ENCODE measurements at regions not wholly inside any gene's neighbourhood (a gene's known extent, or its start where the extent isn't known, plus 50 kb on each side); places are given as distances from the start of the nearest gene placed in this dataset.
A peak's percentile ranks its signal among the peaks of the same experiment; 100 is the strongest.
"Not testable (repeated sequence)": the region's sequence is repeated elsewhere in the genome, so short reads cannot be mapped to it uniquely, and the experiment has no call there.

DNA sequence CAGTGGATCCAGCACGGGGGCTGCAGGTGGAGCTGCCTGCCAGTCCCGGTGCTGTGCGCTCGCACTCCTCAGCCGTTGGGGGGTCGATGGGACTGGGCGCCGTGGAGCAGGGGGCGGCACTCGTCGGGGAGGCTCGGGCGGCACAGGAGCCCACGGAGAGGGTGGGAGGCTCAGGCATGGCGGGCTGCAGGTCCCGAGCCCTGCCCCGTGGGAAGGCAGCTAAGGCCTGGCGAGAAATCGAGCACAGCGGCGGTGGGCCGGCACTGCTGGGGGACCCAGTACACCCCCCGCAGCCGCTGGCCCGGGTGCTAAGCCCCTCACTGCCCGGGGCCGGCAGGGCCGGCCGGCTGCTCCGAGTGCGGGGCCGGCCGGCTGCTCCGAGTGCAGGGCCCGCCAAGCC is 52.3 kb upstream of the MARK1 start:
- DNase-seq (ENCODE audit: low spot score), result not testable (repeated sequence)

GRCh38 chr1:220475141-220475540 is 52.8 kb upstream of the MARK1 start:
- not testable (repeated sequence) for DNase-seq (ENCODE audit: low spot score)

GRCh38 chr1:220473440-220473839 is 54.5 kb upstream of the MARK1 start:
- DNase-seq (ENCODE audit: low spot score), result no peak

DNA sequence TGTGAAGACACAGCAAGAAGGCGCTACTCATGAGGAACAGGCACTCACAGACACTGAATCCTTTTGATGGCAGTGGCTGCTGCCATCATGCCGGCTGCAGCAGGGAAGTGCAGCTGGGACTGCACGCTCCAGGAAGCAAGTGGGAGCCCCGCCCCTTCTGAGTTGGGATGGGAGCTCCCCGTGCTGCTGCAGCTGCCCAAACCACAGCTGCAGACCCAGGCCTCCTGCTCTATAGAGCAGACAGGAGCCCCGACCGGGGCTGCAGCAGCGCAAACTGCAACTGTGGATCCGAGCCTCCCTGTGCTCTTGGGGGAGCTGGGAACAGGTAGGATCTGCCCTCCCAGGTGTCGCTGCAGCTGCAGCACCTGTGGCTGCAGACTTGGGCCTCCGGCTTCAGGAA is 65.2 kb upstream of the MARK1 start:
- no peak for DNase-seq (ENCODE audit: low spot score)

DNA sequence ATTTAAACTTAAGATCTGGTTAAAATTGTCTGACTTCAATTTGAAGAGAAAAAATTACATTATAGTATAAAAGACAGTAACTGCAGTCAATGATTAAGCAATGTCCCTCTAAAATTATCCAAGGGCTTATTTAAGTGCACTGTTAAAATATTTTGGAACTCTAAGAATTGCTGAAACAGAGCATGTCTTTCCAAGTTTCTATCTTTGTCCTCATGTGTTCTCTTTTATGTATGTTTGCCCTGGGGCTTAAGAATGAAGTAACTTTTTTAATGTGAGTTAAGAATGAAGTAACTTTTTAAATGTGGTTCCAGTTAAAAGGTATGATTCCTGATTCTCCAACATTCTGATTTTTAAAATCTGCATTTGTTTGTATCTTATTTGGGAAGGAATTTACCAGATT is 69.0 kb upstream of the MARK1 start:
- no peak for DNase-seq (ENCODE audit: low spot score)

DNA sequence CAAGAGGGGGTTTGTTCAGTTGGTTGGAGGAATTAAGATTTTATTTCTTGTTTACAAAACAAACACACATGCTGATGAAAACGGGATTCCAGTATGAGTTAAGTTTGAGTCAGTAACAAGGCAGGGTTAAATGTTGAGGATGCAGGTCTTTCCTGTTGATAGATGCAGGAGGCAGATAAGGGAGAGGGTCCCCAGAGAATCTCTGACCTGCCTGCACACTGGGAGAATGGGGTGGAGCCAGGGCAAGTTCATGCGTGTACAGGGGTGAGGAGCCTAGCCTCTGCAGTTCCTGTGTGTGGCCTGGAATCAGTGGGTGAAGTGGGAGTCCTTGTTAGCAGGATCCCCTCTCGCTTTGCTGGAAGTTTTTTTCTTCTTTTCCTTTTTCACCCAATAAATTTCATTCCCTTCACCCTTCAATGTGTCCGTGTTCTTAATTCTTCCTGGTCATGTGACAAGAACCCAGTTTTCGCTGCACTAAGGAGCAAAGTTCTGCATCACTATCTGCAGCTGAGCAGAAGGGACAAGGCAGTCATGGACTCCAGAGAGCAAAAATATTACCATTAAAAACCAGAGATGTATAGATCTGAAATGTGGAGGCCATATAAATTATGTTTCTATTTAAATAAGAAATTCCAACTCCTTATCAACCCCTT is 69.9 kb upstream of the MARK1 start:
- no peak for DNase-seq (ENCODE audit: low spot score)

DNA sequence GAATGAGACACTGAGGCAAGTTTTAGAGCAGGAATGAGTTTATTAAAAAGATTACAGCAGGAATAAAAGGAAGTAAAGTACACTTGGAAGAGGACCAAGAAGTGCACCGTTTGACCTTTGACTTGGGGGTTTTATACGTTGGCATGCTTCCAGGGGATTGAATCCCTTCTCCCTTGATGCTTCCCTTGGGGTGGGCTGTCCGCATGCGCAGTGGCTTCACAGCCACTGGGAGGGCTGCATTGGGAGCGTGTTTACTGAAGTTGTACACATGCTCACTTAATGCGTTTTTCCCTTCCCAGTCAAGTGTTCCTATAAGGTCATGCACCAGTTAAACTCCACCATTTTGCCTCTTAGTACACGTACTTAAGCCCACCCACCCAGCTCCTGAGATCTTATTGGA is 72.4 kb upstream of the MARK1 start:
- no peak for DNase-seq (ENCODE audit: low spot score)

- DNase-seq (ENCODE audit: low spot score), result no peak
These were observed 73.7 kb upstream of the MARK1 start for GRCh38 chr1:220454155-220454777.

DNA sequence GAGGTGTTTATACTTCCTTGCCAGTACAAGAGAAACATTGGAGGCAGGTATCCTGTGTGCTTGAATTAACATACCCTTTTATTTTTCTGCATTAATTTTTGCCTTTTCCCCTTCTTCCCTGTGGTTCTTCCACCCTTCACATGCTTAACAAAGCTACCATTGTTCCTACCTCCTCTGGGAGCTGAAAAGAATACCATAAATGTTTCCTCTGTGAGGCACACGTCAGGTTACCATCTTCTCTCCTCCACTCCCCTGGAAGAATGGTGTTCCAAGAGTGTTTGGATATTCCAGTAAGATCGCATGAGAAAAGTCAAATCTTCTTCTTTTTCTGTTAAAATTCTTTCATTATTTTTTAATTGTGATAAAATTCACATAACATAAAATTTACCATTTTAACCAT is 74.6 kb upstream of the MARK1 start:
- no peak for DNase-seq (ENCODE audit: low spot score)

DNA sequence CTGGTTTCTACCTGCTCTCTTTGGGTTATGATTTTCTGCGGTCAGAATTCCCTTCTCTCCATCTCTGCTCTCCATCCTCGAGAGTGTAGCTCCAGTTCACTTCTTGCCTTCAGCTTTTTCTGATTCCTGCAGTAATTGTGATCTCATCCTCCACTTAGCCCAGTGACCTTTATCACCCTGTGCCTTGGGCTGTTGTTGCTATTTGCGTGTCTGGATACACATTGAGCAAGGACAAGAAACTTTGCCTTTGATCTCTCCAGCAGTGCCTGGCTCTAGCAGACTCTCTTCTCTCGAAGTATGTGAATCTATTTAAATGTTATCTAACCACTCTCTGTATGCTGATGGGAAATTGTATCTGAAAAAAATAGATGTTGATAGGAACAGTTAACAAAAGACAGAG is 76.4 kb upstream of the MARK1 start:
- no peak for DNase-seq (ENCODE audit: low spot score)

DNA sequence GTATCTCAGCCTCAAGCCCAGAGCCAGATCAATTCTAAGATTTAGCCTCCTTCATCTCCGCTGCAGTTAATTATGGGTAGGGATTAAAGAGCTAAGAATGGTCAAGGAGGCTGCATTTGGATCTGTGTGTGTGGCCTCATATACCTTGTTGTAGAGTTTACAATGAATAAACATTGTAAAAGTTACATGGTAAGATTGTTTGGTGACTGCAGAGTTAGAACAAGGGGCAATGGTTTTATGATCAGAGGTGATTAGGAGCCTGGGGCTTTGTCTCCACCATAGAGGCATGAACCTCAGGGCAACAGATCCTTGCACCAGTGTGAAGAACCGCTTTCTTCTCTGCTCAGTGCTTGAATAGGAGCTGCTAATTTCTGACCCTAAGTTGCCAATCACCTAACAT is 77.0 kb upstream of the MARK1 start:
- no peak for DNase-seq (ENCODE audit: low spot score)

- no peak for DNase-seq (ENCODE audit: low spot score)
These were observed 79.7 kb upstream of the MARK1 start for GRCh38 chr1:220448217-220448616.

DNA sequence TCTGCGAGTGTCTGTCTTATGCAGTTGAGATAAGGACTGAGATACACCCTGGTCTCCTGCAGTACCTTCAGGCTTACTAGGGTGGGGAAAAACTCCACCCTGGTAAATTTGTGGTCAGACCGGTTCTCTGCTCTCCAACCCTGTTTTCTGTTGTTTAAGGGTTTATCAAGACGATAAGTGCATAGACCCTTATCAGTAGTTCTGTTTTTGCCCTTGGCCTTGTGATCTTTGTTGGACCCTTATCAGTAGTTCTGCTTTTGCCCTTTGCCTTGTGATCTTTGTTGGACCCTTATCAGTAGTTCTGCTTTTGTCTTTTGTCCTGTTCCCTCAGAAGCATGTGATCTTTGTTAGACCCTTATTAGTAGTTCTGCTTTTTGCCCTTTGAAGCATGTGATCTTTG is 83.3 kb upstream of the MARK1 start:
- DNase-seq (ENCODE audit: low spot score), result not testable (repeated sequence)

GRCh38 chr1:220441211-220441610 is 86.7 kb upstream of the MARK1 start:
- DNase-seq (ENCODE audit: low spot score), result no peak

GRCh38 chr1:220438741-220439140 is 89.2 kb upstream of the MARK1 start:
- no peak for DNase-seq (ENCODE audit: low spot score)

GRCh38 chr1:220432408-220432807 is 95.5 kb upstream of the MARK1 start:
- DNase-seq (ENCODE audit: low spot score), result peak; percentile 7

- DNase-seq (ENCODE audit: low spot score), result no peak
These were observed 96.2 kb upstream of the MARK1 start for GRCh38 chr1:220431554-220432239.

DNA sequence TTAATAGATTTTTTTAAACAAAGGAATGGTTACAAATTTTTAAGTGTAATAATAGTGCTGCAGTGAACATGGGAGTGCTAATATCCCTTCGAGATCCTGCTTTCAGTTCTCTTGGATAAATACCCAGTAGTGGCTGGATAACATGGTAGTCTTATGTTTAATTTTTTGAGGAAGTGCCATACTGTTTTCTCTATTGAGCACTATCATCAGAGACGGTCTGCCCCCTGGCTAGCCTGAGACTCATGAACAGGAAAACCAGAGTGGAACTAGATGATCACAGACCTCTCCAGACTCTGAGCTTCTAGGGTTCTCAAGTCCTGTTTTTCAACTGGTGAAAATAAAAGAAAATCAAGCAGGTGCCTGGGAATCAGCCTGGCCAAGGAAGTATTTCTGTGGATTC is 97.3 kb upstream of the MARK1 start:
- no peak for DNase-seq (ENCODE audit: low spot score)

- no peak for DNase-seq (ENCODE audit: low spot score)
These were observed 97.9 kb upstream of the MARK1 start for GRCh38 chr1:220430059-220430458.

DNA sequence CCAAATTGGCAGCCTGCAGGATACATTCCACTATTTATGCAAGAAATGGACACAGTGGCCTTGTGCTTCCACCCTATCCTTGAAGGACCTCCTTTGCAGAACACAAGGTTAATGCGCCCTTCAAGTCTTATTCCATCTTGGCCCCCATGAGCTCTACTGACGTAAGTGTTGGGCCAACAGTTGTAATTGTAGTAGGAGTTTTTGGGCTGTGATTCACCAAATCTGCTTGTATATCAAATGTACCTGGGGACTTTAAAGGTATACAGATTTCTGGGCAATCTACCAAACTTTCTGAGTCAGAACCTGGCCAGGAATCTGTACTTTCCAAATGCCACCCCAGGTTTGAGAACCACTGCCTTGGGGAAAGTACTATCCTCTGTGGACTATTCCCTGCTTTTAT is 100.9 kb upstream of the MARK1 start:
- peak; percentile 8 for DNase-seq (ENCODE audit: low spot score)

- DNase-seq (ENCODE audit: low spot score), result no peak
These were observed 102.1 kb upstream of the MARK1 start for GRCh38 chr1:220425852-220426251.

- DNase-seq (ENCODE audit: low spot score), result no peak
These were observed 106.4 kb upstream of the MARK1 start for GRCh38 chr1:220421508-220421907.

DNA sequence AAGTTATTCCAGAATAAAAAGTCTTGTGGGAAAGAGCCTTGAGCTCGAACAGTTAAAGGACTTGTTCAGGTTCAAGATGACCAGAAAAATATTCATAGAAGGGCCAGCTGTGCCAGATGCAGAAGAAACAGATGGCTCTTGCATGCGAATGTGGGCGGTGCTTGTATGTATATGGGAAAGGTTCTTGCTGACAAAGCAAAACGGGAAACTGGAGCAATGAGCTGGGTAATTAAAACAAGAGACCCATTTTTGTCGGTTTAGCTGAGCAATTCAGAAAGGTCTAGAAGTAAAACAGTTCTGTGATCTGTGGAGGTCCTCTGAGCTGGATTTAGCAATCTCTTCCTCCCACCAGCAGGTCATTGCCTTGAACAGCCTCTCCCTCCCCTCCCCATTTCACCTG is 107.2 kb upstream of the MARK1 start:
- DNase-seq (ENCODE audit: low spot score), result no peak

DNA sequence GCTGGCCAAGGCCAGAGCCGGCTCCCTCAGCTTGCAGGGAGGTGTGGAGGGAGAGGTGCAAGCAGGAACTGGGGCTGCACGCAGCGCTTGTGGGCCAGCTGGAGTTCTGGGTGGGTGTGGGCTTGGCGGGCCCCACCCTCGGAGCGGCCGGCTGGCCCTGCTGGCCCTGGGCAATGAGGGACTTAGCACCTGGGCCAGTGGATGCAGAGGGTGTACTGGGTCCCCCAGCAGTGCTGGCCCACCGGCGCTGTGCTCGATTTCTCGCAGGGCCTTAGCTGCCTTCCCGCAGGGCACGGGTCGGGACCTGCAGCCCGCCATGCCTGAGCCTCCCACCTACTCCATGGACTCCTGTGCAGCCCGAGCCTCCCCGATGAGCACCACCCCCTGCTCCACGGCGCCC is 115.6 kb upstream of the MARK1 start:
- not testable (repeated sequence) for DNase-seq (ENCODE audit: low spot score)
